GM12878 (cell line): ENCODE measurements at regions not wholly inside any gene's neighbourhood (a gene's known extent, or its start where the extent isn't known, plus 50 kb on each side); places are given as distances from the start of the nearest gene placed in this dataset.

Experiments
- ATAC-seq: fragments of 200-7000 bp; cut with Tn5 transposase; 3 replicates; pipeline ENCODE4 v1.9.1; 2020; ENCODE audit warnings: mild to moderate bottlenecking, moderate library complexity
- BruUV-seq: library from RNA; stranded (reverse); fragments of 400-500 nt; replicated peaks from 2 replicates; lab custom pipeline; 2021; lab: Mats Ljungman, UMichigan
- CTCF ChIA-PET: fragments of 300-600 bp; sonication (Branson Sonifier 250); formaldehyde crosslinking; extraction: SDS; loops from one replicate; lab custom pipeline; 2021; ENCODE audit warnings: inconsistent platforms; lab: Yijun Ruan, JAX
- POLR2A ChIA-PET: fragments of 350-600 bp; formaldehyde crosslinking; extraction: SDS; loops from one replicate; lab custom pipeline; 2021; ENCODE audit warnings: inconsistent platforms; lab: Charles Lee
- RAD21 ChIA-PET: fragments of 300-600 bp; sonication (Branson Sonifier 250); formaldehyde crosslinking; loops from one replicate; lab custom pipeline; 2023; ENCODE audit warnings: antibody characterized with exemption; ENCODE audit not compliant: unreplicated experiment; lab: Charles Lee
- SMC1A ChIA-PET: fragments of 300-600 bp; sonication (Branson Sonifier 250); formaldehyde crosslinking; loops from one replicate; lab custom pipeline; 2023; ENCODE audit not compliant: unreplicated experiment, uncharacterized antibody; lab: Charles Lee
- DNase-seq: peaks from one replicate; pipeline ENCODE4 v3.0.0-alpha.2; 2011; ENCODE audit warnings: low read depth, low spot score
- FAIRE-seq: peaks from 3 replicates; lab custom pipeline; 2011; peaks lifted over from hg19 to GRCh38; lab: Jason Lieb, UNC
- H2AFZ ChIP-seq: 2 replicates; pipeline ENCODE4 v1.6.0; 2011; ENCODE audit warnings: low read depth, low read length, control low read depth; ENCODE audit not compliant: control insufficient read depth
- H3K27ac ChIP-seq: 2 replicates; pipeline ENCODE4 v1.5.1; 2011; ENCODE audit warnings: control low read depth; ENCODE audit not compliant: control insufficient read depth, insufficient read depth
- H3K27me3 ChIP-seq, 2 experiments: replicated peaks in 1 of 2; 2 replicates each; pipeline versions ENCODE4 v1.6.0 to v1.6.1; 2011; ENCODE audit warnings: low read length in 1 of 2; ENCODE audit not compliant: control insufficient read depth in 2 of 2, insufficient read depth in 2 of 2
- H3K36me3 ChIP-seq, 2 experiments: 2 replicates each; pipeline ENCODE4 v1.5.1; 2011; ENCODE audit warnings: low read length in 1 of 2; ENCODE audit not compliant: control insufficient read depth in 2 of 2, insufficient read depth in 2 of 2
- H3K4me1 ChIP-seq: 2 replicates; pipeline ENCODE4 v1.6.1; 2011; ENCODE audit warnings: mild to moderate bottlenecking, low read length, moderate library complexity, mixed read lengths; ENCODE audit not compliant: control insufficient read depth, insufficient read depth
- H3K4me2 ChIP-seq: 2 replicates; pipeline ENCODE4 v1.6.0; 2011; ENCODE audit warnings: control low read depth; ENCODE audit not compliant: control insufficient read depth, insufficient read depth
- H3K4me3 ChIP-seq: fragments of 200-600 bp; sonication (generic); 2 replicates; pipeline ENCODE4 v1.5.1; 2016
- H3K79me2 ChIP-seq: 2 replicates; pipeline ENCODE4 v1.6.0; 2011; ENCODE audit warnings: low read length; ENCODE audit not compliant: control insufficient read depth, insufficient read depth
- H3K9ac ChIP-seq: 2 replicates; pipeline ENCODE4 v1.8.0; 2011; ENCODE audit warnings: low read length, control low read depth, mixed read lengths; ENCODE audit not compliant: control insufficient read depth, insufficient read depth
- H3K9me3 ChIP-seq: replicated peaks from 3 replicates; pipeline ENCODE4 v1.5.1; 2011; ENCODE audit warnings: mild to moderate bottlenecking, low read length; ENCODE audit not compliant: control insufficient read depth, insufficient read depth
- H4K20me1 ChIP-seq: 2 replicates; pipeline ENCODE4 v1.6.0; 2011; ENCODE audit not compliant: control insufficient read depth, insufficient read depth
- ETV6 ChIP-seq, 2 experiments: fragments of 450-650 bp in 1 of 2; IDR thresholded peaks in 1 of 2; conservative IDR thresholded peaks in 1 of 2; 2 replicates each; pipeline ENCODE4 v1.6.1; 2014; ENCODE audit warnings: antibody characterized with exemption in 1 of 2, borderline replicate concordance in 1 of 2, low read depth in 1 of 2, mild to moderate bottlenecking in 1 of 2, moderate library complexity in 1 of 2
- GABPA ChIP-seq: IDR thresholded peaks from 2 replicates; pipeline ENCODE4 v1.6.1; 2014; ENCODE audit warnings: antibody characterized with exemption, low read depth, mild to moderate bottlenecking, inconsistent platforms
- HDAC2 ChIP-seq: fragments of 200-600 bp; sonication (generic); IDR thresholded peaks from 2 replicates; pipeline ENCODE4 v1.6.1; 2017
- NFYB ChIP-seq: IDR thresholded peaks from 2 replicates; pipeline ENCODE4 v1.6.1; 2011; ENCODE audit warnings: low read depth, mild to moderate bottlenecking, low read length, improper control_type of control experiment, moderate library complexity; ENCODE audit not compliant: insufficient read depth
- NR2F1 ChIP-seq: fragments of 450-650 bp; conservative IDR thresholded peaks from 2 replicates; pipeline ENCODE4 v1.6.1; 2017; ENCODE audit warnings: mild to moderate bottlenecking
- RAD51 ChIP-seq: fragments of 450-650 bp; IDR thresholded peaks from 2 replicates; pipeline ENCODE4 v1.6.1; 2016; ENCODE audit warnings: moderate library complexity, mild to moderate bottlenecking, inconsistent platforms
- SMAD1 ChIP-seq: fragments of 450-650 bp; IDR thresholded peaks from 2 replicates; pipeline ENCODE4 v1.6.1; 2018; ENCODE audit warnings: mild to moderate bottlenecking, low read depth; ENCODE audit not compliant: partially characterized antibody
- SMARCA5 ChIP-seq: fragments of 450-650 bp; IDR thresholded peaks from 2 replicates; pipeline ENCODE4 v1.6.1; 2017; ENCODE audit warnings: mild to moderate bottlenecking
- YY1 ChIP-seq: IDR thresholded peaks from 2 replicates; pipeline ENCODE4 v1.6.1; 2011; ENCODE audit warnings: low read depth, mild to moderate bottlenecking, low read length
- WGBS: methylation state at CpG from one replicate; pipeline ENCODE4 v1.1.6; 2016; ENCODE audit warnings: low lambda C conversion rate; ENCODE audit not compliant: insufficient replicate concordance, insufficient coverage; ENCODE audit errors: missing lambda C conversion rate; 5-methylcytosine and 5-hydroxymethylcytosine counted together
- in situ Hi-C: fragments of 300-500 bp; cut with MboI; formaldehyde crosslinking; loops from 9 replicates; pipeline ENCODE4 v1.14.3; 2018; ENCODE audit warnings: mixed read lengths
- intact Hi-C: fragments of 100-400 bp; cut with micrococcal nuclease; formaldehyde crosslinking; loops from one replicate; pipeline ENCODE4 v1.14.2; 2022; ENCODE audit not compliant: unreplicated experiment
- TF ChIP-seq, protein P1 (sequence below): fragments of 450-650 bp; IDR thresholded peaks from 2 replicates; pipeline ENCODE4 v1.6.1; 2014; ENCODE audit warnings: mild to moderate bottlenecking
- TF ChIP-seq, protein P2 (sequence below): fragments of 150-350 bp; IDR thresholded peaks from 2 replicates; pipeline ENCODE4 v1.6.1; 2016; ENCODE audit warnings: low read depth, low read length
- TF ChIP-seq, protein P3 (sequence below): fragments of 450-650 bp; IDR thresholded peaks from 2 replicates; pipeline ENCODE4 v1.6.1; 2018; ENCODE audit warnings: mild to moderate bottlenecking, low read depth, moderate library complexity; ENCODE audit not compliant: partially characterized antibody

DNA sequence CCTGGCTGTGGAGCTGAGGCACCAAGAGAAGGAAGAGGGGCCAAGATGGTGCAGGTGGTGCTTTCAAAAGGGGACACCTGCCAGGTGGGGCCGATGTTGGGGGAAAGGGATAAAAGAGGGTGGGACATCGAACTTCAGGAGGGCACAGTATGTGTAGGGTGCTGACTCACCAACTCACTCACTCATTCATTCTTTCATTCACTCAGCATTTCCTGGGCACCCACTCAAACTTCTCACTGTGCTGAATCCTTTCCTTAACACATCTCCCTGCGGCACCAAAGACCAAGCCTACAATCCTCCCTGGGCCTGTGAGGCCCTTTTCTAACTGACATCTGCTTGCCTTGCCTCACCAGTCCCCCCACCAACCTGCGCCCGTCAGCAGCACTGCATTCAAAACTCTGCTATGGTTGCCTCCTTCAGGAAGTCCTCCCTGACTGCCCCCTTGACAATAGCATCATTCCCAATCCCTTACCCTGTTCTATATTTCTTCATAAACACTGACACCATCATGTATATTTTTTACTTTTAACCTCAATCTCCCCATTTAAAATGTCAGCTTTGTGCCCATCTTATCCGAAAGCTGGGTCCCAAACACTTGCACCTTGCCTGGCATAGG is 246.6 kb downstream of the MN1 start (continued):
- TF ChIP-seq SMARCA5 (no peak), NR2F1 (no peak), SMAD1 (no peak), YY1 (no peak)
- TF ChIP-seq, protein P1, sequence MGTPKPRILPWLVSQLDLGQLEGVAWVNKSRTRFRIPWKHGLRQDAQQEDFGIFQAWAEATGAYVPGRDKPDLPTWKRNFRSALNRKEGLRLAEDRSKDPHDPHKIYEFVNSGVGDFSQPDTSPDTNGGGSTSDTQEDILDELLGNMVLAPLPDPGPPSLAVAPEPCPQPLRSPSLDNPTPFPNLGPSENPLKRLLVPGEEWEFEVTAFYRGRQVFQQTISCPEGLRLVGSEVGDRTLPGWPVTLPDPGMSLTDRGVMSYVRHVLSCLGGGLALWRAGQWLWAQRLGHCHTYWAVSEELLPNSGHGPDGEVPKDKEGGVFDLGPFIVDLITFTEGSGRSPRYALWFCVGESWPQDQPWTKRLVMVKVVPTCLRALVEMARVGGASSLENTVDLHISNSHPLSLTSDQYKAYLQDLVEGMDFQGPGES: no peak
- TF ChIP-seq, protein P2, sequence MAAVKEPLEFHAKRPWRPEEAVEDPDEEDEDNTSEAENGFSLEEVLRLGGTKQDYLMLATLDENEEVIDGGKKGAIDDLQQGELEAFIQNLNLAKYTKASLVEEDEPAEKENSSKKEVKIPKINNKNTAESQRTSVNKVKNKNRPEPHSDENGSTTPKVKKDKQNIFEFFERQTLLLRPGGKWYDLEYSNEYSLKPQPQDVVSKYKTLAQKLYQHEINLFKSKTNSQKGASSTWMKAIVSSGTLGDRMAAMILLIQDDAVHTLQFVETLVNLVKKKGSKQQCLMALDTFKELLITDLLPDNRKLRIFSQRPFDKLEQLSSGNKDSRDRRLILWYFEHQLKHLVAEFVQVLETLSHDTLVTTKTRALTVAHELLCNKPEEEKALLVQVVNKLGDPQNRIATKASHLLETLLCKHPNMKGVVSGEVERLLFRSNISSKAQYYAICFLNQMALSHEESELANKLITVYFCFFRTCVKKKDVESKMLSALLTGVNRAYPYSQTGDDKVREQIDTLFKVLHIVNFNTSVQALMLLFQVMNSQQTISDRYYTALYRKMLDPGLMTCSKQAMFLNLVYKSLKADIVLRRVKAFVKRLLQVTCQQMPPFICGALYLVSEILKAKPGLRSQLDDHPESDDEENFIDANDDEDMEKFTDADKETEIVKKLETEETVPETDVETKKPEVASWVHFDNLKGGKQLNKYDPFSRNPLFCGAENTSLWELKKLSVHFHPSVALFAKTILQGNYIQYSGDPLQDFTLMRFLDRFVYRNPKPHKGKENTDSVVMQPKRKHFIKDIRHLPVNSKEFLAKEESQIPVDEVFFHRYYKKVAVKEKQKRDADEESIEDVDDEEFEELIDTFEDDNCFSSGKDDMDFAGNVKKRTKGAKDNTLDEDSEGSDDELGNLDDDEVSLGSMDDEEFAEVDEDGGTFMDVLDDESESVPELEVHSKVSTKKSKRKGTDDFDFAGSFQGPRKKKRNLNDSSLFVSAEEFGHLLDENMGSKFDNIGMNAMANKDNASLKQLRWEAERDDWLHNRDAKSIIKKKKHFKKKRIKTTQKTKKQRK: no peak

DNA sequence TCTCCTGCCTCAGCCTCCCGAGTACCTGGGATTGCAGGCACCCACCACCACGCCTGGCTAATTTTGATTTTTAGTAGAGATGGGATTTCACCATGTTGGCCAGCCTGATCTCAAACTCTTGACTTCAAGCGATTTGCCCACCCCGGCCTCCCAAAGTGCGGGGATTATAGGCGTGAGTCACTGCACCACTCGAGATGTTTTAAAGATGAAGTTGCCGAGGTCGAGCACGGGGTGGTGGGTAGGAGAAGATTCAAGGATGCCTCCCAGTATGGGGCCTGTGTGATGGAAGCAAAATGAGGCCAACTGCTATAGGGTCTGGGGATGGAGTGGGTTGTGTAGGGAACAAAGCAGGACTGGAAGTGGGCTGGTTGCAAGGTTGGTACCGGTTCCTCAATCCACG is 245.2 kb downstream of the MN1 start:
- ChIA-PET POLR2A (no interaction called here), RAD21 (no interaction called here), CTCF (no interaction called here), SMC1A (no interaction called here)
- Histone ChIP-seq H3K79me2 (no peaks in the 10 kb centered on the region), H3K9ac (no peak overlapping the region), H3K4me3 (no peak overlapping the region), H4K20me1 (no peaks in the 10 kb centered on the region), H3K9me3 (no peaks in the 10 kb centered on the region), H3K36me3 (no peaks in the 10 kb centered on the region), H3K4me1 (no peaks in the 10 kb centered on the region), H3K27me3 (no peaks in the 10 kb centered on the region; a peak in 1 of 4 replicates), H3K4me2 (no peak overlapping the region), H2AFZ (no peak overlapping the region), H3K27ac (no peak overlapping the region)
- intact Hi-C loops (no loop called here), in situ Hi-C loops (no loop called here)
- TF ChIP-seq RAD51 (no peak), NFYB (no peak), HDAC2 (no peak), GABPA (no peak), ETV6 (conservative IDR thresholded peaks at IDR 0.05 in 1 of 2, IDR thresholded peaks at IDR 0.05 in 1 of 2; ENCODE audit: borderline replicate concordance in 1 of 2, low read depth in 1 of 2) (no peak)
- TF ChIP-seq, protein P3, sequence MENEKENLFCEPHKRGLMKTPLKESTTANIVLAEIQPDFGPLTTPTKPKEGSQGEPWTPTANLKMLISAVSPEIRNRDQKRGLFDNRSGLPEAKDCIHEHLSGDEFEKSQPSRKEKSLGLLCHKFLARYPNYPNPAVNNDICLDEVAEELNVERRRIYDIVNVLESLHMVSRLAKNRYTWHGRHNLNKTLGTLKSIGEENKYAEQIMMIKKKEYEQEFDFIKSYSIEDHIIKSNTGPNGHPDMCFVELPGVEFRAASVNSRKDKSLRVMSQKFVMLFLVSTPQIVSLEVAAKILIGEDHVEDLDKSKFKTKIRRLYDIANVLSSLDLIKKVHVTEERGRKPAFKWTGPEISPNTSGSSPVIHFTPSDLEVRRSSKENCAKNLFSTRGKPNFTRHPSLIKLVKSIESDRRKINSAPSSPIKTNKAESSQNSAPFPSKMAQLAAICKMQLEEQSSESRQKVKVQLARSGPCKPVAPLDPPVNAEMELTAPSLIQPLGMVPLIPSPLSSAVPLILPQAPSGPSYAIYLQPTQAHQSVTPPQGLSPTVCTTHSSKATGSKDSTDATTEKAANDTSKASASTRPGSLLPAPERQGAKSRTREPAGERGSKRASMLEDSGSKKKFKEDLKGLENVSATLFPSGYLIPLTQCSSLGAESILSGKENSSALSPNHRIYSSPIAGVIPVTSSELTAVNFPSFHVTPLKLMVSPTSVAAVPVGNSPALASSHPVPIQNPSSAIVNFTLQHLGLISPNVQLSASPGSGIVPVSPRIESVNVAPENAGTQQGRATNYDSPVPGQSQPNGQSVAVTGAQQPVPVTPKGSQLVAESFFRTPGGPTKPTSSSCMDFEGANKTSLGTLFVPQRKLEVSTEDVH: no peak
- WGBS: 30% methylated on average over 12 of the region's 12 CpGs
- ATAC-seq: no peak
- FAIRE-seq: no peak
- no peak for DNase-seq
- BruUV-seq: no TSS peak
